ENCODE measurements at regions not wholly inside any gene's neighbourhood (a gene's known extent, or its start where the extent isn't known, plus 50 kb on each side); places are given as distances from the start of the nearest gene placed in this dataset.
"Not testable (repeated sequence)": the region's sequence is repeated elsewhere in the genome, so short reads cannot be mapped to it uniquely, and the experiment has no call there.

- H3K27me3 Mint-ChIP-seq (ENCODE audit: low read depth in 3 of 3); H3K9me3 Mint-ChIP-seq; DNase-seq: not testable (repeated sequence)
These were observed 4429.9 kb upstream of the TPTE start for GRCh38 chr21:6091335-6092027.

GRCh38 chr21:6092401-6092800 is 4429.0 kb upstream of the TPTE start:
- H3K4me3 ChIP-seq (replicated peaks in 1 of 3; ENCODE audit: low read depth in 2 of 3, low read length in 3 of 3); H3K79me2 ChIP-seq (ENCODE audit: insufficient read depth, low read length); H3K27ac ChIP-seq (ENCODE audit: low read depth in 1 of 2, low read length in 2 of 2); H3K9me3 ChIP-seq (replicated peaks in 1 of 2; ENCODE audit: control insufficient read depth in 1 of 2, insufficient read depth in 1 of 2, low read length in 2 of 2); H3K4me2 ChIP-seq (replicated peaks; ENCODE audit: extremely low read depth, low read length, poor library complexity, severe bottlenecking); H3K4me3 Mint-ChIP-seq; H3K9me3 Mint-ChIP-seq; intact Hi-C loops (cut with micrococcal nuclease); H3K36me3 Mint-ChIP-seq; H3K9ac ChIP-seq (ENCODE audit: insufficient read depth, low read length, poor library complexity, severe bottlenecking); H4K20me1 ChIP-seq (ENCODE audit: insufficient read depth, low read length); H2AFZ ChIP-seq (ENCODE audit: insufficient read depth, low read depth, low read length, poor library complexity, severe bottlenecking); H3K27me3 ChIP-seq (ENCODE audit: control insufficient read depth in 2 of 2, insufficient read depth in 2 of 2, low read length in 2 of 2); H3K4me1 Mint-ChIP-seq; H3K36me3 ChIP-seq (replicated peaks in 1 of 2; ENCODE audit: control insufficient read depth in 1 of 2, insufficient read depth in 2 of 2, low read length in 2 of 2); H3K4me1 ChIP-seq (ENCODE audit: control insufficient read depth in 1 of 2, insufficient read depth in 2 of 2, low read length in 2 of 2); H3K27ac Mint-ChIP-seq; H3K27me3 Mint-ChIP-seq (ENCODE audit: low read depth in 3 of 3); DNase-seq: not testable (repeated sequence)
- WGBS (ENCODE audit: insufficient coverage): no CpG with 5 or more reads among the region's 13 CpGs

More at GRCh38 chr21:6091335-6092027, 4429.9 kb upstream of the TPTE start:
- WGBS (ENCODE audit: insufficient coverage): no CpG with 5 or more reads among the region's 36 CpGs
- H3K36me3 ChIP-seq (replicated peaks in 1 of 2; ENCODE audit: control insufficient read depth in 1 of 2, insufficient read depth in 2 of 2, low read length in 2 of 2); H3K27me3 ChIP-seq (ENCODE audit: control insufficient read depth in 2 of 2, insufficient read depth in 2 of 2, low read length in 2 of 2); H3K4me2 ChIP-seq (replicated peaks; ENCODE audit: extremely low read depth, low read length, poor library complexity, severe bottlenecking); H3K4me1 Mint-ChIP-seq; H4K20me1 ChIP-seq (ENCODE audit: insufficient read depth, low read length); H3K4me3 Mint-ChIP-seq; H3K9me3 ChIP-seq (replicated peaks in 1 of 2; ENCODE audit: control insufficient read depth in 1 of 2, insufficient read depth in 1 of 2, low read length in 2 of 2); intact Hi-C loops (cut with micrococcal nuclease); H3K4me1 ChIP-seq (ENCODE audit: control insufficient read depth in 1 of 2, insufficient read depth in 2 of 2, low read length in 2 of 2); H3K36me3 Mint-ChIP-seq; H3K4me3 ChIP-seq (replicated peaks in 1 of 3; ENCODE audit: low read depth in 2 of 3, low read length in 3 of 3); H3K27ac Mint-ChIP-seq; H3K79me2 ChIP-seq (ENCODE audit: insufficient read depth, low read length); H3K27ac ChIP-seq (ENCODE audit: low read depth in 1 of 2, low read length in 2 of 2); H2AFZ ChIP-seq (ENCODE audit: insufficient read depth, low read depth, low read length, poor library complexity, severe bottlenecking); H3K9ac ChIP-seq (ENCODE audit: insufficient read depth, low read length, poor library complexity, severe bottlenecking): not testable (repeated sequence)

DNA sequence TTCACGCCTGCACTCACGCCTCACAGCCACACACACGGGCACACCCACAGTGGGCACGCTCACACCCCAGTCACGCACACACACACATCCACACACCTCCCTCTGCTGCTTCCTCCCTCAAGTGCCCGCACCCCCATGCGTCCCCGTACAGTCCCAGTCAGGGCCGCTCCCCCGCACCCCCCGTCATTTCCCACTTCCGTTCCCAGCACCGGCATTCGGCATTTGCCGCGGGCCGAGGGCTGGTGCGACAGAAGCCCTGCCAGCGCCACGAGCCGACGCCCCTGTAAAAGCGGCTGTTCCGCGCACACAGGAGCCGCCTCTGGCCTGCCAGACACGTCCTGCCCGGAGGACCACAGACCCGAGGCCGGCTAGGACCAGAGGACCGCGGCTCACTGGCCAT is 4428.0 kb upstream of the TPTE start:
- not testable (repeated sequence) for DNase-seq, H3K9me3 Mint-ChIP-seq
- WGBS (ENCODE audit: insufficient coverage): no CpG with 5 or more reads among the region's 32 CpGs

DNA sequence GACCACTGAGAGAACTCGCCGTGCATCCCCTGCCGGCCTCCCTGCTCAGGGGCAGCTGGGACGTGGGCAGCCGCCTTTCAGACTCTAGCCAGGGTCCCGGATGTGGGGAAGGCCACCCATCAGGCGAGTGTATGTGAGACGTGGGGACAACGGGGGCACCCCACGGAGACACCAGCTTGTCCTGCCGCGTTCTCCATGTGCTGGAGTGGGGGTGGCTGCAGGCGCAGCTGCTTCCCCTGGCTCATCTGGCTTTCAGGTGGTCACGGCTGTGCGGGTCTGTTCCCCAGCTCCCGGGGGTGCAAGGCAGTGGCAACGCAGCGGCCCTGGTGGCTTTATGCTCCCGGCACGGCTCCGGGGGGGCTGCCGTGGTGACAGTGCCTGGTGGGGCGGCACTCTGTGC is 4427.5 kb upstream of the TPTE start:
- H3K4me3 ChIP-seq (replicated peaks in 1 of 3; ENCODE audit: low read depth in 2 of 3, low read length in 3 of 3); H3K4me1 ChIP-seq (ENCODE audit: control insufficient read depth in 1 of 2, insufficient read depth in 2 of 2, low read length in 2 of 2); H4K20me1 ChIP-seq (ENCODE audit: insufficient read depth, low read length); H3K36me3 Mint-ChIP-seq; H3K36me3 ChIP-seq (replicated peaks in 1 of 2; ENCODE audit: control insufficient read depth in 1 of 2, insufficient read depth in 2 of 2, low read length in 2 of 2); H3K79me2 ChIP-seq (ENCODE audit: insufficient read depth, low read length); DNase-seq; H3K9me3 Mint-ChIP-seq; H3K27me3 ChIP-seq (ENCODE audit: control insufficient read depth in 2 of 2, insufficient read depth in 2 of 2, low read length in 2 of 2); H3K27me3 Mint-ChIP-seq (ENCODE audit: low read depth in 3 of 3); H3K27ac Mint-ChIP-seq; H3K9me3 ChIP-seq (replicated peaks in 1 of 2; ENCODE audit: control insufficient read depth in 1 of 2, insufficient read depth in 1 of 2, low read length in 2 of 2); intact Hi-C loops (cut with micrococcal nuclease); H3K27ac ChIP-seq (ENCODE audit: low read depth in 1 of 2, low read length in 2 of 2); H3K9ac ChIP-seq (ENCODE audit: insufficient read depth, low read length, poor library complexity, severe bottlenecking); H3K4me2 ChIP-seq (replicated peaks; ENCODE audit: extremely low read depth, low read length, poor library complexity, severe bottlenecking); H3K4me1 Mint-ChIP-seq; H3K4me3 Mint-ChIP-seq; H2AFZ ChIP-seq (ENCODE audit: insufficient read depth, low read depth, low read length, poor library complexity, severe bottlenecking): not testable (repeated sequence)
- WGBS (ENCODE audit: insufficient coverage): no CpG with 5 or more reads among the region's 23 CpGs

More for the DNA sequence above, 4428.0 kb upstream of the TPTE start:
- H3K4me3 ChIP-seq (replicated peaks in 1 of 3; ENCODE audit: low read depth in 2 of 3, low read length in 3 of 3); H2AFZ ChIP-seq (ENCODE audit: insufficient read depth, low read depth, low read length, poor library complexity, severe bottlenecking); H3K4me2 ChIP-seq (replicated peaks; ENCODE audit: extremely low read depth, low read length, poor library complexity, severe bottlenecking); H3K4me3 Mint-ChIP-seq; H3K36me3 ChIP-seq (replicated peaks in 1 of 2; ENCODE audit: control insufficient read depth in 1 of 2, insufficient read depth in 2 of 2, low read length in 2 of 2); H3K27ac Mint-ChIP-seq; H3K27ac ChIP-seq (ENCODE audit: low read depth in 1 of 2, low read length in 2 of 2); H3K27me3 ChIP-seq (ENCODE audit: control insufficient read depth in 2 of 2, insufficient read depth in 2 of 2, low read length in 2 of 2); H3K4me1 ChIP-seq (ENCODE audit: control insufficient read depth in 1 of 2, insufficient read depth in 2 of 2, low read length in 2 of 2); intact Hi-C loops (cut with micrococcal nuclease); H3K4me1 Mint-ChIP-seq; H3K9me3 ChIP-seq (replicated peaks in 1 of 2; ENCODE audit: control insufficient read depth in 1 of 2, insufficient read depth in 1 of 2, low read length in 2 of 2); H3K9ac ChIP-seq (ENCODE audit: insufficient read depth, low read length, poor library complexity, severe bottlenecking); H3K36me3 Mint-ChIP-seq; H4K20me1 ChIP-seq (ENCODE audit: insufficient read depth, low read length); H3K27me3 Mint-ChIP-seq (ENCODE audit: low read depth in 3 of 3); H3K79me2 ChIP-seq (ENCODE audit: insufficient read depth, low read length): not testable (repeated sequence)
